Panc1 (cell line): ENCODE measurements at regions not wholly inside any gene's neighbourhood (a gene's known extent, or its start where the extent isn't known, plus 50 kb on each side); places are given as distances from the start of the nearest gene placed in this dataset.

ENCODE experiments used
- CTCF ChIP-seq: fragments of 450-650 bp; IDR thresholded peaks from 2 replicates; pipeline ENCODE4 v1.5.1; 2017; ENCODE audit warnings: mild to moderate bottlenecking
- POLR2AphosphoS5 ChIP-seq: IDR thresholded peaks from 2 replicates; pipeline ENCODE4 v1.6.1; 2012; ENCODE audit warnings: mild to moderate bottlenecking, low read depth, low read length, moderate library complexity

- TF ChIP-seq CTCF (no peak), POLR2AphosphoS5 (no peak)
Measured at GRCh38 chr5:160957312-160957861, 105.4 kb upstream of the ATP10B start.
